GM18867 (cell line): ENCODE measurements at regions not wholly inside any gene's neighbourhood (a gene's known extent, or its start where the extent isn't known, plus 50 kb on each side); places are given as distances from the start of the nearest gene placed in this dataset.
"Not testable (repeated sequence)": the region's sequence is repeated elsewhere in the genome, so short reads cannot be mapped to it uniquely, and the experiment has no call there.

Experiments used
- ATAC-seq: cut with Tn5 transposase; IDR thresholded peaks from one replicate; pipeline ENCODE4 v1.9.1; 2021; ENCODE audit warnings: mild to moderate bottlenecking, moderate library complexity; ENCODE audit not compliant: unreplicated experiment

DNA sequence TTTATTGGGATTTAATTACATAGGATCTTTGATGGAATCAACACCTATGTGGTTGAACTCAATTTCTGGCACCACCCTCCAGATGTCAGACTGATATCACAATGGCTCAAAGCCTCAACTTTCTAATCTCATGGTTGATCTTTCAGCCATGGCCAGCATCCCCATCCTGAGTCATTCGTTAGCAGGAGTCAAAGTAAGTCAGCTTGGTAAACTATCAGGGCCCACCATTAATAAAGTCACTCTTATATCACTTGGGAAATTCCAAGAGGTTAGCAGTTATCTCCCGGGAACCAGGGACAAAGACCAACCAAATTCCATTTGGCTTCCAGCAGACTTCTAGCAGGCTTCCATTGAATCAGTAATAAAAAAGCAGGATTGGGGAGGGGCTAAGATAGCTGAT lies 50.7 kb upstream of the TNFSF4 start:
- ATAC-seq: no peak

DNA sequence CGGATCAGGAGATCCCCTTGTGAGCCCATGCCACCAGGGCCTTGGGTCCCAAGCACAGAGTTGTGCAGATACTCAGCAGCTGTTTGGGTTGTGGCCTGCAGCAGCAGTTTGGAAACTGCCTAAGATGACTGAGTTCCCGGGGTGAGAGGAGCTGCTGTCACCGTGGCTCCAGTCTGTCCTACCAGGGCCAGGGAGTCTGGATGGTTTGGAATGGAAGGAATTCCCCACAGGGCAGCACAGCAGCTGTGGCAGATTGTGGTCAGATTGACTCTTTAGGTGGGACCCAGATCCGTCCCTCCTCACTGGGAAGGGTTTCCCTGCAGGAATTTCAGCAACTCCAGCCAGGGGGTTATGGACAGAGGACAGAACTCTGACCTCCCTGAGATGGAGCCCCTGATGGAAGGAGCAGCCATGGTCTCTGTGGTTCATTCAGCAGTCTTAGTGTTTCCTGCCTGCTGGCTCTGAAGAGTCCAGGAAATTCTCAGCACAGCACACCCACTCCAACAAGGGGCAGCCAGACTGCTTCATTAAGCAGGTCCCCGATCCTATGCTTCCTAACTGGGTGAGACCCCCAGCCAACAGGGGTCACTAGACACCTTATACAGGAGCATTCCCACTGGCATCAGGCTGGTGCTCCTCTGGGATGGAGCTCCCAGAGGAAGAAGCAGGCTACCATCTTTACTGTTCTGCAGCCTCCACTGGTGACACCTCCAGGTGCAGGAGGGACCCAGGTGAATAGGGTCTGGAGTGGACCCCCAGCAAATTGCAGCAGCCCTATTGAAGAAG lies 51.5 kb upstream of the TNFSF4 start:
- ATAC-seq: no peak

- ATAC-seq: not testable (repeated sequence)
Measured at GRCh38 chr1:173260329-173260728, 53.2 kb upstream of the TNFSF4 start.

- no peak for ATAC-seq
Measured at GRCh38 chr1:173266841-173267240, 59.7 kb upstream of the TNFSF4 start.

DNA sequence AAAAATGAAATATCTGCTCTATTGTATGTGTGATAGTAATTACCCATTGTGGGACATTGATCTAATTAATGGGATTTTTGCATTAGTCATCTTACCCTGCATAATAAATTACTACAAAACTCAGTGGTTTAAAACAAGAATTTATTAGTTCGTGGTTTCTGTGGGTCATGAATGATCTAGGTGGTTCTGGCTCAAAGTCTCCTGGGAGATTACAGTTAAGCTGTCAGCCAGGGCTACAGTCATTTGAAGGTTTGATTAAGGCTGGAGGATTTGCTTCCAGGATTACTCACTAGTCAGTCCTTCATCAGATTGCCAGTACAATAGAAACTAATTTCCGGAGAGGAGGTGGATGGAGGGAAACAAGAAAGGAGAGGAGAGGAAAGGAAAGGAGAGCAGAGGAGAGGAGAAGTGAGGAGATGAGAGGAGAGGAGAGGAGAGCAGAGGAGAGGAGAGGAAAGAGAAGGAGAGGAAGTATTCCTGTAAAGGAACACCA lies 60.4 kb upstream of the TNFSF4 start:
- ATAC-seq: no peak

DNA sequence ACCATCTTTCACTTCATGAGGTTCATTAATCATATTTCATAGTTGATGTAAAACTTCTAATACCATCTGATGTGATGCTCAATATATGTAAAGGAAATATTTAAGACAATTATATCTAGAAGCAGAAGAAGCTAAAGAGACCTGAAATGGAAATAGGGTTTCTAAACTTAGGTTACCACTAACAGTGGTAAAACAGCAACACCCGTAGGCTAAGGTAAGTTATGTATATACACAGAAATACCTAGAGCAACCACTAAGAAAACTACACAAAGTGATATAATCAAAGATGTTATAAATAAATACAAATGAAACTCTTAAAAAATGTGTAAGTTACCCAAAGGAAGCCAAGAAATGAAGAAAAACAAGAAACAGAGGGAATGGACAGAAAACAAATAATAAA lies 61.1 kb upstream of the TNFSF4 start:
- no peak for ATAC-seq

GRCh38 chr1:173268786-173269277 lies 61.7 kb upstream of the TNFSF4 start:
- no peak for ATAC-seq

- ATAC-seq: no peak
Measured at GRCh38 chr1:173269490-173270230, 62.5 kb upstream of the TNFSF4 start.

GRCh38 chr1:173270243-173270642 lies 63.1 kb upstream of the TNFSF4 start:
- ATAC-seq: no peak

DNA sequence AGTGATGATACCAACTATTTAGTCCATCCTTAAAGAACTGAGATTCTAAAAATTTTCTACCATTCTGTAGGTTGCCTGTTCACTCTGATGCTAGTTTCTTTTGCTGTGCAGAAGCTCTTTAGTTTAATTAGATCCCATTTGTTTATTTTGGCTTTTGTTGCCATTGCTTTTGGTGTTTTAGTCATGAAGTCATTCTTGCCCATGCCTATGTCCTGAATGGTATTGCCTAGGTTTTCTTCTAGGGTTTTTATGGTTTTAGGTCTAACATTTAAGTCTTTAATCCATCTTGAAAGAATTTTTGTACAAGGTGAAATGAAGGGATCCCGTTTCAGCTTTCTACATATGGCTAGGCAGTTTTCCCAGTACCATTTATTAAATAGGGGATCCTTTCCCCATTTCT lies 63.9 kb upstream of the TNFSF4 start:
- ATAC-seq: not testable (repeated sequence)

- ATAC-seq: no peak
Measured at GRCh38 chr1:173275496-173275895, 68.4 kb upstream of the TNFSF4 start.

- peak; percentile 90 for ATAC-seq
Measured at GRCh38 chr1:173276922-173277800, 70.0 kb upstream of the TNFSF4 start.

- no peak for ATAC-seq
Measured at GRCh38 chr1:173280899-173281660, 73.9 kb upstream of the TNFSF4 start.

DNA sequence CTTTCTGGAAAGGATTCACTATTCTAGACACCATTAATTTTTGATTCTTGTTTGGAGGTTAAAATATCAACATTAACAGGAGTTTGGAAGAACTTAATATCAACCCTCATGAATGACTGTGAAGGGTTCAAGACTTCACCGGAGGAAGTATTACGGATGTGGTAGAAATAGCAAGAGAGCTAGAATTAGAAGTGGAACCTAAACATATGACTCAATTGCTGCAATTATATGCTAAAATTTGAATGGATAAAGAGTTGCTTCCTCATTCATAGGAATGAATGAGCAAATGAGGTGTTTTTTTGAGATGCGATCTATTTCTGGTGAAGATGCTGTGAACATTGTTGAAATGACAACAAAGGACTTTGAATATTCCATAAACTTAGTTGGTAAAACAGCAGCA lies 77.9 kb upstream of the TNFSF4 start:
- no peak for ATAC-seq

DNA sequence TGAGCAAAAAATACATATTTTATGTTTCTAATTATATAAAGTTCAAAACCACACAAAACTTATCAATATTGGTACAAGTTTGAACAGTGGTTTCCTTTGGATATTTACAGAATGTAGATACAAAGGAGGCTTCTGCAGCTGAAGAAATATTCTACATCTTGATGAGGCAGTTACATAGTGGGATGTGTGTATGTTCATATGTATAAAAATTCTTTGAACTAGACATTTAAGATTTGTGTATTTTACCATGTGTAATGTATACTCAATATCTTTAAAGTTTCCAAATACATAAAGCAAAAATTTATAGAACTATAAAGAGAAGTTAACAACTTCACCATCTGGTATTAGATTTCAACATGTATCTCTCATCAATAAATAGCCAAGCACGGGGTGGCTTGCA lies 80.7 kb upstream of the TNFSF4 start:
- no peak for ATAC-seq

DNA sequence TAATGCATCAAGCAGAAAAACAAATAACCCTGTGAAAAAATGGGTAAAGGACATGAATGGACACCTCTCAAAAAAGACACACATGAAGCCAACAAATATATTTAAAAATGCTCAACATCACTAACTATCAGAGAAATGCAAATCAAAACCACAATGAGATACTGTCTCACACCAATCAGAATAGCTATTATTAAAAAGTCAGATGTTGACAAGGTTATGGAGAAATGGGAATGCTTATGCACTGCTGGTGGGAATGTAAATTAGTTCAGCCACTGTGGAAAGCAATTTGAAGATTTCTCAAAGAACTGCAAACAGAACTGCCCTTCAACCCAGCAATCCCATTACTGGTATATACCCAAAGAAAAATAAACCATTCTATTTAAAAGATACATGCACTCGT lies 86.6 kb upstream of the TNFSF4 start:
- no peak for ATAC-seq

GRCh38 chr1:173294843-173295242 lies 87.7 kb upstream of the TNFSF4 start:
- ATAC-seq: no peak

GRCh38 chr1:173295391-173295790 lies 88.3 kb upstream of the TNFSF4 start:
- ATAC-seq: no peak

GRCh38 chr1:173295995-173296394 lies 88.9 kb upstream of the TNFSF4 start:
- no peak for ATAC-seq

- ATAC-seq: peak; percentile 89
Measured at GRCh38 chr1:173297798-173298391, 90.8 kb upstream of the TNFSF4 start.
